SK-N-SH treated with all-trans-retinoic acid at 6 μM for 48 hours (cell line): ENCODE measurements at regions not wholly inside any gene's neighbourhood (a gene's known extent, or its start where the extent isn't known, plus 50 kb on each side); places are given as distances from the start of the nearest gene placed in this dataset.

Source experiments
- ATAC-seq: fragments of 200-7000 bp; cut with Tn5 transposase; 3 replicates; pipeline ENCODE4 v1.9.1; 2020; ENCODE audit warnings: mild to moderate bottlenecking, moderate library complexity
- ARNTL ChIP-seq: fragments of 450-650 bp; formaldehyde crosslinking; IDR thresholded peaks from 2 replicates; pipeline ENCODE4 v1.5.0; 2020; ENCODE audit warnings: low read depth, mild to moderate bottlenecking, moderate library complexity, borderline replicate concordance
- BACH2 ChIP-seq: fragments of 250-450 bp; sonication (Bioruptor Pico); IDR thresholded peaks from 2 replicates; pipeline ENCODE4 v1.9.0; 2021; ENCODE audit warnings: mild to moderate bottlenecking, borderline replicate concordance
- ESRRG ChIP-seq: fragments of 250-450 bp; sonication (Bioruptor Pico); IDR thresholded peaks from 2 replicates; pipeline ENCODE4 v1.6.1; 2021; ENCODE audit warnings: mild to moderate bottlenecking
- ISL1 ChIP-seq: fragments of 250-450 bp; sonication (Bioruptor Pico); IDR thresholded peaks from 2 replicates; pipeline ENCODE4 v2.1.2; 2022; ENCODE audit warnings: mild to moderate bottlenecking, moderate library complexity
- OSR1 ChIP-seq: fragments of 250-450 bp; sonication (Bioruptor Pico); IDR thresholded peaks from 2 replicates; pipeline ENCODE4 v1.8.0; 2022; ENCODE audit warnings: moderate library complexity, mild to moderate bottlenecking, inconsistent platforms
- RARB ChIP-seq: fragments of 250-450 bp; sonication (Bioruptor Pico); IDR thresholded peaks from 2 replicates; pipeline ENCODE4 v1.8.0; 2021; ENCODE audit warnings: mild to moderate bottlenecking, moderate library complexity
- SNAI2 ChIP-seq: fragments of 250-450 bp; sonication (Bioruptor Pico); IDR thresholded peaks from 2 replicates; pipeline ENCODE4 v1.5.0; 2020; ENCODE audit warnings: mild to moderate bottlenecking, moderate library complexity
- TOX ChIP-seq: fragments of 250-450 bp; sonication (Bioruptor Pico); IDR thresholded peaks from 2 replicates; pipeline ENCODE4 v1.8.0; 2021; ENCODE audit warnings: mild to moderate bottlenecking, moderate library complexity, borderline replicate concordance
- ZC3H10 ChIP-seq: fragments of 250-450 bp; sonication (Bioruptor Pico); IDR thresholded peaks from 2 replicates; pipeline ENCODE4 v1.5.1; 2021; ENCODE audit warnings: mild to moderate bottlenecking, moderate library complexity
- ZFP3 ChIP-seq: fragments of 250-450 bp; sonication (Bioruptor Pico); IDR thresholded peaks from 2 replicates; pipeline ENCODE4 v1.5.0; 2020; ENCODE audit warnings: mild to moderate bottlenecking, moderate library complexity
- ZFP30 ChIP-seq: fragments of 450-650 bp; formaldehyde crosslinking; IDR thresholded peaks from 2 replicates; pipeline ENCODE4 v1.5.0; 2022; ENCODE audit warnings: mild to moderate bottlenecking, moderate library complexity
- ZNF565 ChIP-seq: fragments of 450-650 bp; formaldehyde crosslinking; conservative IDR thresholded peaks from 2 replicates; pipeline ENCODE4 v1.5.0; 2020; ENCODE audit warnings: low read depth, mild to moderate bottlenecking, moderate library complexity
- ZNF70 ChIP-seq: fragments of 450-650 bp; formaldehyde crosslinking; IDR thresholded peaks from 2 replicates; pipeline ENCODE4 v1.5.0; 2020; ENCODE audit warnings: mild to moderate bottlenecking, moderate library complexity
- ZNF8 ChIP-seq: fragments of 450-650 bp; formaldehyde crosslinking; IDR thresholded peaks from 2 replicates; pipeline ENCODE4 v1.5.0; 2020; ENCODE audit warnings: mild to moderate bottlenecking, moderate library complexity
- TF ChIP-seq, protein P1 (sequence below): fragments of 250-450 bp; sonication (Bioruptor Pico); IDR thresholded peaks from 2 replicates; pipeline ENCODE4 v1.8.0; 2021; ENCODE audit warnings: low read depth, mild to moderate bottlenecking, moderate library complexity, borderline replicate concordance
- TF ChIP-seq, protein P2 (sequence below): fragments of 250-450 bp; sonication (Bioruptor Pico); IDR thresholded peaks from 2 replicates; pipeline ENCODE4 v1.5.0; 2020; ENCODE audit warnings: mild to moderate bottlenecking, moderate library complexity
- TF ChIP-seq, protein P3 (sequence below): fragments of 250-450 bp; sonication (Bioruptor Pico); IDR thresholded peaks from 2 replicates; pipeline ENCODE4 v1.5.1; 2021; ENCODE audit warnings: mild to moderate bottlenecking, moderate library complexity
- TF ChIP-seq, protein P4 (sequence below): fragments of 250-450 bp; sonication (Bioruptor Pico); IDR thresholded peaks from 2 replicates; pipeline ENCODE4 v1.8.0; 2020; ENCODE audit warnings: mild to moderate bottlenecking, moderate library complexity, borderline replicate concordance
- TF ChIP-seq, protein P5 (sequence below): fragments of 250-450 bp; sonication (Bioruptor Pico); IDR thresholded peaks from 2 replicates; pipeline ENCODE4 v1.5.1; 2020; ENCODE audit warnings: low read depth, mild to moderate bottlenecking, moderate library complexity

DNA sequence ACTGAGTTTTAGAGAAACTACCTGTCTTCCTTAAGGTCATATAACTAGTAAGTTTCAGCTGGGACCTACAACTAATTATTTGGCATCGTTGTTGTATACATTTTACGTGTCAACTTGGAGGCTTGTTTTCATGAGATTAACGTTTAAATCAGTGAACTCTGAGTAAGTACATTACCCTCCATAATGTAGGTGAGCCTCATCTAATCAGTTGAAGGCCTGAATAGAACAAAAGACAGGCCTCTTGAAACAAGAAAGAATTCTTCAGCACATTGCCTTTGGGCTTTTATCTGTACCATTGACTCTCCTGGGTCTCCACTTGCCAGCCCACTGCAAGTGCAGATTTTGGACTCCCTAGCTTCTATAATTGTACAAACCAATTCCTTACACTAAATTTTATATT lies 364.6 kb downstream of the ADGRL2 start:
- TF ChIP-seq ISL1 (CRISPR knock-in tag) (no peak), SNAI2 (CRISPR knock-in tag) (no peak), TOX (CRISPR knock-in tag) (no peak), ZFP30 (CRISPR knock-in tag) (no peak)
- TF ChIP-seq, protein P1, sequence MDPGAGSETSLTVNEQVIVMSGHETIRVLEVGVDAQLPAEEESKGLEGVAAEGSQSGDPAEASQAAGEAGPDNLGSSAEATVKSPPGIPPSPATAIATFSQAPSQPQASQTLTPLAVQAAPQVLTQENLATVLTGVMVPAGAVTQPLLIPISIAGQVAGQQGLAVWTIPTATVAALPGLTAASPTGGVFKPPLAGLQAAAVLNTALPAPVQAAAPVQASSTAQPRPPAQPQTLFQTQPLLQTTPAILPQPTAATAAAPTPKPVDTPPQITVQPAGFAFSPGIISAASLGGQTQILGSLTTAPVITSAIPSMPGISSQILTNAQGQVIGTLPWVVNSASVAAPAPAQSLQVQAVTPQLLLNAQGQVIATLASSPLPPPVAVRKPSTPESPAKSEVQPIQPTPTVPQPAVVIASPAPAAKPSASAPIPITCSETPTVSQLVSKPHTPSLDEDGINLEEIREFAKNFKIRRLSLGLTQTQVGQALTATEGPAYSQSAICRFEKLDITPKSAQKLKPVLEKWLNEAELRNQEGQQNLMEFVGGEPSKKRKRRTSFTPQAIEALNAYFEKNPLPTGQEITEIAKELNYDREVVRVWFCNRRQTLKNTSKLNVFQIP (CRISPR knock-in tag): no peak
- ATAC-seq: no peak

DNA sequence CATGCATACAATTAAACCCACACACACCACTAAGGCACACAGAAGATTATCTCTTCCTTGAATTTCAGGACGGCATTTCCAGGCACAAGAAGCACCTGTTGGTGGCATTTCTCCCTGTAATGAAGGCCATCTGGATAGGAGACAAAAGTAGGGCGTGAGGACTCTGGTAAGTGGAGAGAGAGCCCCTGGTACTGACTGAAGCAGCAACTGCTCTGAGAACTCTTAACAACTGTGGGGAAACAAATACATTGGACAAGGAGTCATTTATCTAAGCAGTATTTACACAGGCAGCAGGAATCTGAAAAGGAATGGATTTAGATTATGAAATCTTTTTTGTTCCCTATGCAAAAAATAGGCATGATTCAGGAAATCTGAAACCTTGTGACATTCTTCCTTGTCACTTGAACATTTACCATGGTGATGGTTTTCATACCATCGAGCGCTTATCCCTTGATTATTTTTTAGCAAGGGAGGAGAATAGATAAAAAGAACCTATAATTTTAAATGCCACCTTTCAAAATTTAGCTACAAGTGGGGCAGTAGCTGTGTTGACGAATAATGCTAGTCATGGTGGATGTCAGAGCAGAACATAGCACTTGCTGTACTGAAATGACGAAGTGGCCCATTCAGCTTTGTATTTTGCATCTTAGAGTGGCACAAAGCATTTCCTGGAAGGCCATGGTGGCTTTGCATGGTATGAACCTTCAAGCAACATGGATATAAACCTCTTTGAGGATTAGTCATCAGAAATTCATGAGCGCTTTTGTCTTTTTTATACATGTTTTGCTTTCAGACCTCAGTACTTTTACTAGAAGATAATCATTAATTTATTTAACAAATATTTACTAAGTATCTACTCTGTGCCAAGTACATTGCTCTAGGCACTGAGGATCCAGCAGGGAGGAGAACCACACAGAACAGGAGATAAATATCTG lies 362.0 kb downstream of the ADGRL2 start:
- ATAC-seq: no peak
- TF ChIP-seq, protein P2, sequence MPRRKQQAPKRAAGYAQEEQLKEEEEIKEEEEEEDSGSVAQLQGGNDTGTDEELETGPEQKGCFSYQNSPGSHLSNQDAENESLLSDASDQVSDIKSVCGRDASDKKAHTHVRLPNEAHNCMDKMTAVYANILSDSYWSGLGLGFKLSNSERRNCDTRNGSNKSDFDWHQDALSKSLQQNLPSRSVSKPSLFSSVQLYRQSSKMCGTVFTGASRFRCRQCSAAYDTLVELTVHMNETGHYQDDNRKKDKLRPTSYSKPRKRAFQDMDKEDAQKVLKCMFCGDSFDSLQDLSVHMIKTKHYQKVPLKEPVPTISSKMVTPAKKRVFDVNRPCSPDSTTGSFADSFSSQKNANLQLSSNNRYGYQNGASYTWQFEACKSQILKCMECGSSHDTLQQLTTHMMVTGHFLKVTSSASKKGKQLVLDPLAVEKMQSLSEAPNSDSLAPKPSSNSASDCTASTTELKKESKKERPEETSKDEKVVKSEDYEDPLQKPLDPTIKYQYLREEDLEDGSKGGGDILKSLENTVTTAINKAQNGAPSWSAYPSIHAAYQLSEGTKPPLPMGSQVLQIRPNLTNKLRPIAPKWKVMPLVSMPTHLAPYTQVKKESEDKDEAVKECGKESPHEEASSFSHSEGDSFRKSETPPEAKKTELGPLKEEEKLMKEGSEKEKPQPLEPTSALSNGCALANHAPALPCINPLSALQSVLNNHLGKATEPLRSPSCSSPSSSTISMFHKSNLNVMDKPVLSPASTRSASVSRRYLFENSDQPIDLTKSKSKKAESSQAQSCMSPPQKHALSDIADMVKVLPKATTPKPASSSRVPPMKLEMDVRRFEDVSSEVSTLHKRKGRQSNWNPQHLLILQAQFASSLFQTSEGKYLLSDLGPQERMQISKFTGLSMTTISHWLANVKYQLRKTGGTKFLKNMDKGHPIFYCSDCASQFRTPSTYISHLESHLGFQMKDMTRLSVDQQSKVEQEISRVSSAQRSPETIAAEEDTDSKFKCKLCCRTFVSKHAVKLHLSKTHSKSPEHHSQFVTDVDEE: no peak
- TF ChIP-seq BACH2 (CRISPR knock-in tag) (no peak), ZC3H10 (no peak), RARB (CRISPR knock-in tag) (no peak), TOX (CRISPR knock-in tag) (no peak), ZNF8 (CRISPR knock-in tag) (no peak), ARNTL (CRISPR knock-in tag) (no peak)
- TF ChIP-seq, protein P3, sequence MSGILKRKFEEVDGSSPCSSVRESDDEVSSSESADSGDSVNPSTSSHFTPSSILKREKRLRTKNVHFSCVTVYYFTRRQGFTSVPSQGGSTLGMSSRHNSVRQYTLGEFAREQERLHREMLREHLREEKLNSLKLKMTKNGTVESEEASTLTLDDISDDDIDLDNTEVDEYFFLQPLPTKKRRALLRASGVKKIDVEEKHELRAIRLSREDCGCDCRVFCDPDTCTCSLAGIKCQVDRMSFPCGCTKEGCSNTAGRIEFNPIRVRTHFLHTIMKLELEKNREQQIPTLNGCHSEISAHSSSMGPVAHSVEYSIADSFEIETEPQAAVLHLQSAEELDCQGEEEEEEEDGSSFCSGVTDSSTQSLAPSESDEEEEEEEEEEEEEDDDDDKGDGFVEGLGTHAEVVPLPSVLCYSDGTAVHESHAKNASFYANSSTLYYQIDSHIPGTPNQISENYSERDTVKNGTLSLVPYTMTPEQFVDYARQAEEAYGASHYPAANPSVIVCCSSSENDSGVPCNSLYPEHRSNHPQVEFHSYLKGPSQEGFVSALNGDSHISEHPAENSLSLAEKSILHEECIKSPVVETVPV (CRISPR knock-in tag): no peak

DNA sequence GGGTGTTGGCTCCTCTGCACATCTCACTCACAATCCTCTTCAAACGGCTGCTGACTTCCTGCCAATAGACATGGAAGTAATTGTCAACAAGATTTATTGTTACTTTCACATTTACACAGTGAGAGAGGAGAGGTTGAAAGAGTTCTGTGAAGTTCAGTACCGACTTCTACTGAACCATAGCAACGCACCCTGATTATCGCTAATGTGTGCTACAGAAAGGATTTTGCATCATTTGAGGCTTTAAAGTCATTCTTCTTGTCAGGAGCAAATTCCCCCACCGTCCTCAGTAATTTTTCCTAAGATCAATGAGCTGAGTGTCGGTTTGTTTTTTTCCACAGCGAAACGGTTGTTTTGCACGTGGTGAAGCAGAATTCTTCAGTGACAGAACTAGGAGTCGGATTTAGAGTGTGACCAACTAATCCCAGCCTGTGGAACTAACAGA lies 361.0 kb downstream of the ADGRL2 start:
- no peak; the same call in 2 of the 3 replicates for ATAC-seq
- TF ChIP-seq ISL1 (CRISPR knock-in tag) (no peak), ARNTL (CRISPR knock-in tag) (no peak), RARB (CRISPR knock-in tag) (no peak), ZNF70 (CRISPR knock-in tag) (no peak), OSR1 (no peak), ZFP30 (CRISPR knock-in tag) (no peak), ZNF565 (CRISPR knock-in tag) (no peak), ESRRG (CRISPR knock-in tag) (no peak), ZFP3 (CRISPR knock-in tag) (no peak), SNAI2 (CRISPR knock-in tag) (no peak)
- TF ChIP-seq, protein P2: no peak
- TF ChIP-seq, protein P4, sequence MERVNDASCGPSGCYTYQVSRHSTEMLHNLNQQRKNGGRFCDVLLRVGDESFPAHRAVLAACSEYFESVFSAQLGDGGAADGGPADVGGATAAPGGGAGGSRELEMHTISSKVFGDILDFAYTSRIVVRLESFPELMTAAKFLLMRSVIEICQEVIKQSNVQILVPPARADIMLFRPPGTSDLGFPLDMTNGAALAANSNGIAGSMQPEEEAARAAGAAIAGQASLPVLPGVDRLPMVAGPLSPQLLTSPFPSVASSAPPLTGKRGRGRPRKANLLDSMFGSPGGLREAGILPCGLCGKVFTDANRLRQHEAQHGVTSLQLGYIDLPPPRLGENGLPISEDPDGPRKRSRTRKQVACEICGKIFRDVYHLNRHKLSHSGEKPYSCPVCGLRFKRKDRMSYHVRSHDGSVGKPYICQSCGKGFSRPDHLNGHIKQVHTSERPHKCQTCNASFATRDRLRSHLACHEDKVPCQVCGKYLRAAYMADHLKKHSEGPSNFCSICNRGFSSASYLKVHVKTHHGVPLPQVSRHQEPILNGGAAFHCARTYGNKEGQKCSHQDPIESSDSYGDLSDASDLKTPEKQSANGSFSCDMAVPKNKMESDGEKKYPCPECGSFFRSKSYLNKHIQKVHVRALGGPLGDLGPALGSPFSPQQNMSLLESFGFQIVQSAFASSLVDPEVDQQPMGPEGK: no peak
- TF ChIP-seq, protein P3 (CRISPR knock-in tag): no peak
- TF ChIP-seq, protein P5, sequence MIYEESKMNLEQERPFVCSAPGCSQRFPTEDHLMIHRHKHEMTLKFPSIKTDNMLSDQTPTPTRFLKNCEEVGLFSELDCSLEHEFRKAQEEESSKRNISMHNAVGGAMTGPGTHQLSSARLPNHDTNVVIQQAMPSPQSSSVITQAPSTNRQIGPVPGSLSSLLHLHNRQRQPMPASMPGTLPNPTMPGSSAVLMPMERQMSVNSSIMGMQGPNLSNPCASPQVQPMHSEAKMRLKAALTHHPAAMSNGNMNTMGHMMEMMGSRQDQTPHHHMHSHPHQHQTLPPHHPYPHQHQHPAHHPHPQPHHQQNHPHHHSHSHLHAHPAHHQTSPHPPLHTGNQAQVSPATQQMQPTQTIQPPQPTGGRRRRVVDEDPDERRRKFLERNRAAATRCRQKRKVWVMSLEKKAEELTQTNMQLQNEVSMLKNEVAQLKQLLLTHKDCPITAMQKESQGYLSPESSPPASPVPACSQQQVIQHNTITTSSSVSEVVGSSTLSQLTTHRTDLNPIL (CRISPR knock-in tag): no peak
